Liver (tissue), 7 donors: ENCODE measurements at regions not wholly inside any gene's neighbourhood (a gene's known extent, or its start where the extent isn't known, plus 50 kb on each side); places are given as distances from the start of the nearest gene placed in this dataset.

ENCODE experiments used
- DNase-seq: peaks from one replicate; pipeline ENCODE4 v3.0.0-alpha.2; 2017; ENCODE audit warnings: low spot score
- H3K27ac ChIP-seq, 2 donors: one replicate each; pipeline ENCODE4 v1.7.0; 2013; ENCODE audit warnings: inconsistent platforms in 2 of 2, low read length in 2 of 2, control low read depth in 1 of 2, low read depth in 1 of 2, mild to moderate bottlenecking in 1 of 2
- H3K27me3 ChIP-seq, 4 donors: one replicate each; pipeline versions ENCODE4 v1.6.1 to v1.7.0; 2013; ENCODE audit warnings: low read length in 3 of 4, inconsistent platforms in 1 of 4, mild to moderate bottlenecking in 1 of 4, moderate library complexity in 1 of 4; ENCODE audit not compliant: control insufficient read depth in 4 of 4, insufficient read depth in 4 of 4
- H3K36me3 ChIP-seq, 4 donors: one replicate each; pipeline versions ENCODE4 v1.6.1 to v1.7.0; 2013; ENCODE audit warnings: low read length in 3 of 4, mild to moderate bottlenecking in 3 of 4, low read depth in 1 of 4, moderate library complexity in 1 of 4; ENCODE audit not compliant: control insufficient read depth in 4 of 4, insufficient read depth in 3 of 4
- H3K4me1 ChIP-seq, 4 donors: one replicate each; pipeline versions ENCODE4 v1.6.1 to v1.7.0; 2013; ENCODE audit warnings: low read length in 3 of 4, mild to moderate bottlenecking in 3 of 4, moderate library complexity in 1 of 4; ENCODE audit not compliant: control insufficient read depth in 4 of 4, insufficient read depth in 4 of 4
- H3K4me3 ChIP-seq, 3 donors: one replicate each; pipeline versions ENCODE4 v1.6.1 to v1.7.0; 2013; ENCODE audit warnings: low read length in 3 of 3, control low read depth in 1 of 3, low read depth in 1 of 3, mild to moderate bottlenecking in 1 of 3
- H3K9ac ChIP-seq, 2 donors: one replicate each; pipeline ENCODE4 v1.7.0; 2013; ENCODE audit warnings: low read length in 2 of 2, mild to moderate bottlenecking in 2 of 2, moderate library complexity in 2 of 2, control low read depth in 1 of 2, low read depth in 1 of 2
- H3K9me3 ChIP-seq, 4 donors: one replicate each; pipeline versions ENCODE4 v1.6.1 to v1.7.0; 2013; ENCODE audit warnings: low read length in 3 of 4; ENCODE audit not compliant: control insufficient read depth in 4 of 4
- EGR1 ChIP-seq, 2 donors: IDR thresholded peaks; 2 replicates each; pipeline ENCODE4 v1.6.1; 2016 to 2018; ENCODE audit warnings: antibody characterized with exemption in 2 of 2, low read depth in 2 of 2
- FOXA1 ChIP-seq: IDR thresholded peaks from 2 replicates; pipeline ENCODE4 v1.6.1; 2016; ENCODE audit warnings: antibody characterized with exemption
- GABPA ChIP-seq, 2 donors: IDR thresholded peaks in 1 of 2; conservative IDR thresholded peaks in 1 of 2; 2 replicates each; pipeline ENCODE4 v1.6.1; 2016; ENCODE audit warnings: antibody characterized with exemption in 2 of 2, mild to moderate bottlenecking in 1 of 2, moderate library complexity in 1 of 2
- HNF4A ChIP-seq, 2 donors: conservative IDR thresholded peaks; 2 replicates each; pipeline ENCODE4 v1.6.1; 2016; ENCODE audit warnings: antibody characterized with exemption in 2 of 2, mild to moderate bottlenecking in 2 of 2
- HNF4G ChIP-seq: IDR thresholded peaks from 2 replicates; pipeline ENCODE4 v1.6.1; 2016; ENCODE audit warnings: antibody characterized with exemption
- JUND ChIP-seq, 2 donors: IDR thresholded peaks; 2 replicates each; pipeline ENCODE4 v1.6.1; 2016; ENCODE audit warnings: antibody characterized with exemption in 2 of 2
- NR2F2 ChIP-seq: IDR thresholded peaks from 2 replicates; pipeline ENCODE4 v1.6.1; 2016; ENCODE audit warnings: antibody characterized with exemption
- RAD21 ChIP-seq, 2 donors: IDR thresholded peaks; 2 replicates each; pipeline ENCODE4 v1.6.1; 2016; ENCODE audit warnings: antibody characterized with exemption in 2 of 2, mild to moderate bottlenecking in 2 of 2
- RXRA ChIP-seq, 2 donors: IDR thresholded peaks; 2 replicates each; pipeline ENCODE4 v1.6.1; 2017 to 2018; ENCODE audit warnings: antibody characterized with exemption in 2 of 2, mild to moderate bottlenecking in 1 of 2
- YY1 ChIP-seq: IDR thresholded peaks from 2 replicates; pipeline ENCODE4 v1.6.1; 2016; ENCODE audit warnings: antibody characterized with exemption, mild to moderate bottlenecking
- WGBS: extraction: QIAGEN DNeasy Blood & Tissue Kit; methylation state at CpG from one replicate; pipeline ENCODE4 v1.1.7; 2013; 5-methylcytosine and 5-hydroxymethylcytosine counted together
- TF ChIP-seq, protein P1 (sequence below): IDR thresholded peaks from 2 replicates; pipeline ENCODE4 v1.6.1; 2016; ENCODE audit warnings: antibody characterized with exemption
- TF ChIP-seq, protein P2 (sequence below): IDR thresholded peaks from 2 replicates; pipeline ENCODE4 v1.6.1; 2016; ENCODE audit warnings: antibody characterized with exemption, mild to moderate bottlenecking
- TF ChIP-seq, protein P3 (sequence below): IDR thresholded peaks from 2 replicates; pipeline ENCODE4 v1.6.1; 2016; ENCODE audit warnings: antibody characterized with exemption
- TF ChIP-seq, protein P4 (sequence below): IDR thresholded peaks from 2 replicates; pipeline ENCODE4 v1.6.1; 2016; ENCODE audit warnings: antibody characterized with exemption
- donor health status: healthy.
- donor health status: healthy.
- donor health status: healthy.
- donor health status: healthy.

DNA sequence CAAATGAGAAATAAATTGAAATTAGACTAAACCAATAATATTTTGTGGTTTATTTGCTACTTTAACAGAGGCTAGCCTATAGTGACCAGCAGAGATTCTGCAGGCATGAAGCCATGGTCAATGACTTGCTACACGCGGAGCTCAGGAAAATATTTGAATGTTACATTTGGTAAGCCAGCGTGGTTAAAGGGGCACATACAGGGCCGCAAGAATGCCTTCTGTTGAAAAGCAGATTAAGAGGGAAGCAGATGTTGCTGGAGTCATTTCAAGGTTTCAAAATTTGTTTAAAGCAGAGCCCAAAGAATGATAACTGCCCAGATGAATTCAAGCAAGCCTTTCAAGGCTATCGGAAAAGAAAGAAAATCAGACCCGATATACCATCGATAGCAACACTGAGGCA, 294.3 kb upstream of the MAN1A1 start:
- H3K4me1 ChIP-seq: no peaks in the 10 kb centered on the region
- H3K9ac ChIP-seq: no peak overlapping the region
- TF ChIP-seq GABPA (IDR thresholded peaks at IDR 0.05 in 1 of 2, conservative IDR thresholded peaks at IDR 0.05 in 1 of 2) (no peak), JUND (IDR thresholded peaks at IDR 0.05) (no peak), HNF4G (no peak), NR2F2 (no peak), RAD21 (IDR thresholded peaks at IDR 0.05) (no peak), HNF4A (conservative IDR thresholded peaks at IDR 0.05) (no peak), FOXA1 (no peak), RXRA (IDR thresholded peaks at IDR 0.05) (no peak), YY1 (no peak)
- TF ChIP-seq, protein P1, sequence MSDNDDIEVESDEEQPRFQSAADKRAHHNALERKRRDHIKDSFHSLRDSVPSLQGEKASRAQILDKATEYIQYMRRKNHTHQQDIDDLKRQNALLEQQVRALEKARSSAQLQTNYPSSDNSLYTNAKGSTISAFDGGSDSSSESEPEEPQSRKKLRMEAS: no peak
- TF ChIP-seq, protein P2, sequence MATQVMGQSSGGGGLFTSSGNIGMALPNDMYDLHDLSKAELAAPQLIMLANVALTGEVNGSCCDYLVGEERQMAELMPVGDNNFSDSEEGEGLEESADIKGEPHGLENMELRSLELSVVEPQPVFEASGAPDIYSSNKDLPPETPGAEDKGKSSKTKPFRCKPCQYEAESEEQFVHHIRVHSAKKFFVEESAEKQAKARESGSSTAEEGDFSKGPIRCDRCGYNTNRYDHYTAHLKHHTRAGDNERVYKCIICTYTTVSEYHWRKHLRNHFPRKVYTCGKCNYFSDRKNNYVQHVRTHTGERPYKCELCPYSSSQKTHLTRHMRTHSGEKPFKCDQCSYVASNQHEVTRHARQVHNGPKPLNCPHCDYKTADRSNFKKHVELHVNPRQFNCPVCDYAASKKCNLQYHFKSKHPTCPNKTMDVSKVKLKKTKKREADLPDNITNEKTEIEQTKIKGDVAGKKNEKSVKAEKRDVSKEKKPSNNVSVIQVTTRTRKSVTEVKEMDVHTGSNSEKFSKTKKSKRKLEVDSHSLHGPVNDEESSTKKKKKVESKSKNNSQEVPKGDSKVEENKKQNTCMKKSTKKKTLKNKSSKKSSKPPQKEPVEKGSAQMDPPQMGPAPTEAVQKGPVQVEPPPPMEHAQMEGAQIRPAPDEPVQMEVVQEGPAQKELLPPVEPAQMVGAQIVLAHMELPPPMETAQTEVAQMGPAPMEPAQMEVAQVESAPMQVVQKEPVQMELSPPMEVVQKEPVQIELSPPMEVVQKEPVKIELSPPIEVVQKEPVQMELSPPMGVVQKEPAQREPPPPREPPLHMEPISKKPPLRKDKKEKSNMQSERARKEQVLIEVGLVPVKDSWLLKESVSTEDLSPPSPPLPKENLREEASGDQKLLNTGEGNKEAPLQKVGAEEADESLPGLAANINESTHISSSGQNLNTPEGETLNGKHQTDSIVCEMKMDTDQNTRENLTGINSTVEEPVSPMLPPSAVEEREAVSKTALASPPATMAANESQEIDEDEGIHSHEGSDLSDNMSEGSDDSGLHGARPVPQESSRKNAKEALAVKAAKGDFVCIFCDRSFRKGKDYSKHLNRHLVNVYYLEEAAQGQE: no peak
- TF ChIP-seq, protein P3, sequence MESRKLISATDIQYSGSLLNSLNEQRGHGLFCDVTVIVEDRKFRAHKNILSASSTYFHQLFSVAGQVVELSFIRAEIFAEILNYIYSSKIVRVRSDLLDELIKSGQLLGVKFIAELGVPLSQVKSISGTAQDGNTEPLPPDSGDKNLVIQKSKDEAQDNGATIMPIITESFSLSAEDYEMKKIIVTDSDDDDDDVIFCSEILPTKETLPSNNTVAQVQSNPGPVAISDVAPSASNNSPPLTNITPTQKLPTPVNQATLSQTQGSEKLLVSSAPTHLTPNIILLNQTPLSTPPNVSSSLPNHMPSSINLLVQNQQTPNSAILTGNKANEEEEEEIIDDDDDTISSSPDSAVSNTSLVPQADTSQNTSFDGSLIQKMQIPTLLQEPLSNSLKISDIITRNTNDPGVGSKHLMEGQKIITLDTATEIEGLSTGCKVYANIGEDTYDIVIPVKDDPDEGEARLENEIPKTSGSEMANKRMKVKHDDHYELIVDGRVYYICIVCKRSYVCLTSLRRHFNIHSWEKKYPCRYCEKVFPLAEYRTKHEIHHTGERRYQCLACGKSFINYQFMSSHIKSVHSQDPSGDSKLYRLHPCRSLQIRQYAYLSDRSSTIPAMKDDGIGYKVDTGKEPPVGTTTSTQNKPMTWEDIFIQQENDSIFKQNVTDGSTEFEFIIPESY: no peak
- TF ChIP-seq, protein P4, sequence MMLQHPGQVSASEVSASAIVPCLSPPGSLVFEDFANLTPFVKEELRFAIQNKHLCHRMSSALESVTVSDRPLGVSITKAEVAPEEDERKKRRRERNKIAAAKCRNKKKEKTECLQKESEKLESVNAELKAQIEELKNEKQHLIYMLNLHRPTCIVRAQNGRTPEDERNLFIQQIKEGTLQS: no peak
- WGBS: 84% methylated on average over 7 of the region's 7 CpGs
- H3K27ac ChIP-seq: no peak overlapping the region
- H3K36me3 ChIP-seq: no peaks in the 10 kb centered on the region
- H3K27me3 ChIP-seq: no peaks in the 10 kb centered on the region
- no peak for DNase-seq
- no peak overlapping the region for H3K4me3 ChIP-seq
- H3K9me3 ChIP-seq: no peaks in the 10 kb centered on the region

DNA sequence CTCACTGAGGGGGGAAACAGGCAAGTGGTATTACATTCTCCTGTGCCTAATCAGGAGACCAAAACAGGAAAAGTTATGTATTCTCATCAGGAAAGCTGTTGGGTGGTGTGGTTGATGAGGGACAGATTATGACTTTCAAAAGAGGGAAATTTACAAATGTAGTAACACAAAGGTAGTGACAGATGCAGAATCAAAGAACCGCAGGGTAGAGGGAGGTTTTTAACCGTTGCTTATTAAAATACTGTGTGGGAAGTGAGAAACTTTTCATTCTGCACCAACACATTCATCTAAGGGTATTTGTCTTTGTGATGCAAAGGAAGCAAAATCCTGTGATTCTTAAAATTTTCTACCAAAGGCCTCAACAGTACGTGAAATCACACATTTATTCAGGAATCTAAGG, 288.2 kb upstream of the MAN1A1 start:
- TF ChIP-seq, protein P4: no peak
- TF ChIP-seq EGR1 (IDR thresholded peaks at IDR 0.05; ENCODE audit: low read depth in 2 of 2): no peak
- TF ChIP-seq RAD21 (IDR thresholded peaks at IDR 0.05): no peak
- Histone ChIP-seq H3K36me3 (no peaks in the 10 kb centered on the region), H3K9me3 (no peaks in the 10 kb centered on the region), H3K27ac (no peak overlapping the region), H3K27me3 (no peaks in the 10 kb centered on the region), H3K9ac (no peak overlapping the region), H3K4me1 (no peaks in the 10 kb centered on the region), H3K4me3 (no peak overlapping the region)
- no peak for DNase-seq
- 75% methylated on average over 3 of the region's 3 CpGs for WGBS
